CD4-positive, CD25-positive, alpha-beta regulatory T cell (primary cell): ENCODE measurements at regions not wholly inside any gene's neighbourhood (a gene's known extent, or its start where the extent isn't known, plus 50 kb on each side); places are given as distances from the start of the nearest gene placed in this dataset.

Experiments
- ATAC-seq, 2 donors: fragments of 150-1000 bp; cut with Tn5 transposase; one replicate each; pipeline ENCODE4 v1.10.0; 2021; ENCODE audit warnings: low read depth in 2 of 2, moderate number of reproducible peaks in 2 of 2, moderate library complexity in 1 of 2
- DNase-seq, 3 donors: peaks; one replicate each; pipeline versions ENCODE4 v3.0.0 to v3.0.0-alpha.2; 2012 to 2022; ENCODE audit warnings: mixed read lengths in 1 of 3
- H3K27ac ChIP-seq: one replicate; pipeline ENCODE4 v1.7.0; 2013; ENCODE audit warnings: mild to moderate bottlenecking, low read length; ENCODE audit not compliant: insufficient read depth, poor library complexity, severe bottlenecking
- H3K27me3 ChIP-seq: one replicate; pipeline ENCODE4 v1.7.0; 2013; ENCODE audit warnings: low read length; ENCODE audit not compliant: control insufficient read depth, insufficient read depth
- H3K36me3 ChIP-seq: one replicate; pipeline ENCODE4 v1.7.0; 2013; ENCODE audit warnings: mild to moderate bottlenecking, low read length, moderate library complexity; ENCODE audit not compliant: control insufficient read depth, insufficient read depth
- H3K4me1 ChIP-seq: 2 replicates; pipeline ENCODE4 v1.7.0; 2013; ENCODE audit warnings: mild to moderate bottlenecking, low read length; ENCODE audit not compliant: insufficient read depth, control insufficient read depth, poor library complexity, severe bottlenecking
- H3K4me3 ChIP-seq: one replicate; pipeline ENCODE4 v1.7.0; 2013; ENCODE audit warnings: low read depth, mild to moderate bottlenecking, low read length, moderate library complexity
- H3K9me3 ChIP-seq, 2 experiments: 1 replicate in 1 of 2; 2 replicates in 1 of 2; pipeline ENCODE4 v1.7.0; 2013; ENCODE audit warnings: low read length in 2 of 2, mild to moderate bottlenecking in 1 of 2, moderate library complexity in 1 of 2; ENCODE audit not compliant: control insufficient read depth in 2 of 2
- H3K27ac Mint-ChIP-seq, 3 donors: one replicate each; pipeline ENCODE4 v1.8.0; 2020 to 2022; ENCODE audit warnings: mild to moderate bottlenecking in 3 of 3, mixed read lengths in 3 of 3, moderate library complexity in 2 of 3
- H3K27me3 Mint-ChIP-seq: one replicate; pipeline ENCODE4 v1.8.0; 2022; ENCODE audit warnings: mild to moderate bottlenecking, mixed read lengths
- H3K36me3 Mint-ChIP-seq: one replicate; pipeline ENCODE4 v1.8.0; 2020; ENCODE audit warnings: mixed read lengths
- H3K4me1 Mint-ChIP-seq, 4 donors: one replicate each; pipeline ENCODE4 v1.8.0; 2020 to 2022; ENCODE audit warnings: mixed read lengths in 4 of 4, mild to moderate bottlenecking in 1 of 4
- H3K4me3 Mint-ChIP-seq, 4 donors: one replicate each; pipeline ENCODE4 v1.8.0; 2020 to 2022; ENCODE audit warnings: mild to moderate bottlenecking in 4 of 4, mixed read lengths in 4 of 4, moderate library complexity in 3 of 4
- H3K9me3 Mint-ChIP-seq, 7 donors: one replicate each; pipeline ENCODE4 v1.8.0; 2020 to 2022; ENCODE audit warnings: mixed read lengths in 7 of 7, mild to moderate bottlenecking in 3 of 7, moderate library complexity in 2 of 7

GRCh38 chr22:22072169-22072836 lies 89.7 kb upstream of the TOP3B start:
- H3K36me3 ChIP-seq = no peaks in the 10 kb centered on the region
- no peaks in the 10 kb centered on the region for H3K9me3 Mint-ChIP-seq
- H3K27ac Mint-ChIP-seq = no peak overlapping the region
- H3K4me1 ChIP-seq = no peaks in the 10 kb centered on the region
- H3K27me3 ChIP-seq = peaks cover 7% of the 10 kb centered on the region
- H3K36me3 Mint-ChIP-seq = no peaks in the 10 kb centered on the region
- no peak overlapping the region for H3K4me3 ChIP-seq
- H3K4me1 Mint-ChIP-seq = no peaks in the 10 kb centered on the region
- H3K4me3 Mint-ChIP-seq = peak overlapping the region in 1 of 4 donors; percentile 57
- DNase-seq = no peak
- ATAC-seq = no peak
- no peaks in the 10 kb centered on the region for H3K9me3 ChIP-seq
- peaks cover 39% of the 10 kb centered on the region for H3K27me3 Mint-ChIP-seq
- H3K27ac ChIP-seq = no peak overlapping the region

- Histone ChIP-seq H3K9me3 (no peaks in the 10 kb centered on the region), H3K4me1 (no peaks in the 10 kb centered on the region), H3K36me3 (no peaks in the 10 kb centered on the region), H3K4me3 (no peak overlapping the region), H3K27ac (no peak overlapping the region), H3K27me3 (peaks cover 7% of the 10 kb centered on the region)
- Mint-ChIP-seq H3K4me1 (no peaks in the 10 kb centered on the region), H3K27ac (no peak overlapping the region), H3K4me3 (peak overlapping the region in 1 of 4 donors; percentile 38), H3K36me3 (no peaks in the 10 kb centered on the region), H3K9me3 (no peaks in the 10 kb centered on the region), H3K27me3 (peaks cover 40% of the 10 kb centered on the region)
- no peak for DNase-seq
- no peak for ATAC-seq
Observed at GRCh38 chr22:22071455-22071854, 88.9 kb upstream of the TOP3B start.

- H3K9me3 Mint-ChIP-seq = no peaks in the 10 kb centered on the region
- H3K4me3 Mint-ChIP-seq = no peak overlapping the region
- Histone ChIP-seq H3K9me3 (no peaks in the 10 kb centered on the region), H3K27me3 (peaks cover 8% of the 10 kb centered on the region), H3K4me3 (no peak overlapping the region), H3K36me3 (no peaks in the 10 kb centered on the region), H3K27ac (no peak overlapping the region), H3K4me1 (no peaks in the 10 kb centered on the region)
- H3K27me3 Mint-ChIP-seq = peaks cover 35% of the 10 kb centered on the region
- no peaks in the 10 kb centered on the region for H3K36me3 Mint-ChIP-seq
- no peak overlapping the region for H3K27ac Mint-ChIP-seq
- ATAC-seq (no peak), DNase-seq (no peak)
- no peaks in the 10 kb centered on the region for H3K4me1 Mint-ChIP-seq
Observed at GRCh38 chr22:22070371-22070824, 87.8 kb upstream of the TOP3B start.

- Mint-ChIP-seq H3K27ac (no peak overlapping the region), H3K27me3 (peaks cover 30% of the 10 kb centered on the region), H3K9me3 (no peaks in the 10 kb centered on the region), H3K4me1 (no peaks in the 10 kb centered on the region), H3K36me3 (no peaks in the 10 kb centered on the region), H3K4me3 (no peak overlapping the region)
- DNase-seq = no peak
- no peak for ATAC-seq
- Histone ChIP-seq H3K4me3 (no peak overlapping the region), H3K27ac (no peak overlapping the region), H3K27me3 (peaks cover 10% of the 10 kb centered on the region), H3K4me1 (no peaks in the 10 kb centered on the region), H3K36me3 (no peaks in the 10 kb centered on the region), H3K9me3 (no peaks in the 10 kb centered on the region)
Observed at GRCh38 chr22:22069450-22070370, 87.1 kb upstream of the TOP3B start.

- ATAC-seq = no peak
- no peak overlapping the region for H3K27ac Mint-ChIP-seq
- H3K27me3 Mint-ChIP-seq = peaks cover 29% of the 10 kb centered on the region
- Histone ChIP-seq H3K4me1 (no peaks in the 10 kb centered on the region), H3K4me3 (no peak overlapping the region), H3K27me3 (peaks cover 10% of the 10 kb centered on the region), H3K9me3 (no peaks in the 10 kb centered on the region), H3K36me3 (no peaks in the 10 kb centered on the region), H3K27ac (no peak overlapping the region)
- no peaks in the 10 kb centered on the region for H3K9me3 Mint-ChIP-seq
- H3K4me1 Mint-ChIP-seq = no peaks in the 10 kb centered on the region
- no peak for DNase-seq
- H3K36me3 Mint-ChIP-seq = no peaks in the 10 kb centered on the region
- H3K4me3 Mint-ChIP-seq = no peak overlapping the region
Observed at GRCh38 chr22:22068657-22069056, 86.1 kb upstream of the TOP3B start.

- Histone ChIP-seq H3K4me3 (no peak overlapping the region), H3K27ac (no peak overlapping the region), H3K4me1 (no peaks in the 10 kb centered on the region), H3K9me3 (no peaks in the 10 kb centered on the region), H3K36me3 (no peaks in the 10 kb centered on the region), H3K27me3 (peaks cover 10% of the 10 kb centered on the region)
- DNase-seq (no peak), ATAC-seq (no peak)
- H3K4me1 Mint-ChIP-seq = no peaks in the 10 kb centered on the region
- H3K27me3 Mint-ChIP-seq = peaks cover 29% of the 10 kb centered on the region
- no peak overlapping the region for H3K4me3 Mint-ChIP-seq
- no peaks in the 10 kb centered on the region for H3K9me3 Mint-ChIP-seq
- H3K36me3 Mint-ChIP-seq = no peaks in the 10 kb centered on the region
- no peak overlapping the region for H3K27ac Mint-ChIP-seq
Observed at GRCh38 chr22:22068025-22068424, 85.4 kb upstream of the TOP3B start.

- Mint-ChIP-seq H3K9me3 (no peaks in the 10 kb centered on the region), H3K36me3 (no peaks in the 10 kb centered on the region), H3K27me3 (peaks cover 29% of the 10 kb centered on the region), H3K4me1 (no peaks in the 10 kb centered on the region), H3K4me3 (no peak overlapping the region), H3K27ac (no peak overlapping the region)
- Histone ChIP-seq H3K4me1 (no peaks in the 10 kb centered on the region), H3K27ac (no peak overlapping the region), H3K4me3 (no peak overlapping the region), H3K36me3 (no peaks in the 10 kb centered on the region), H3K27me3 (peaks cover 10% of the 10 kb centered on the region), H3K9me3 (no peaks in the 10 kb centered on the region)
- DNase-seq = no peak
- ATAC-seq = no peak
Observed at GRCh38 chr22:22067192-22067591, 84.6 kb upstream of the TOP3B start.
